ENCODE measurements at regions not wholly inside any gene's neighbourhood (a gene's known extent, or its start where the extent isn't known, plus 50 kb on each side); places are given as distances from the start of the nearest gene placed in this dataset.
"Not testable (repeated sequence)": the region's sequence is repeated elsewhere in the genome, so short reads cannot be mapped to it uniquely, and the experiment has no call there.

- no peak for DNase-seq
Observed at GRCh38 chr6:100220543-100220942, 226.5 kb upstream of the MCHR2 start.

GRCh38 chr6:100217225-100218012, 223.4 kb upstream of the MCHR2 start:
- no peak for DNase-seq

- DNase-seq = no peak
Observed at GRCh38 chr6:100216760-100217159, 222.7 kb upstream of the MCHR2 start.

- DNase-seq = no peak
Observed at GRCh38 chr6:100212131-100212530, 218.1 kb upstream of the MCHR2 start.

- DNase-seq = no peak
Observed at GRCh38 chr6:100210137-100211117, 216.4 kb upstream of the MCHR2 start.

- no peak for DNase-seq
Observed at GRCh38 chr6:100209323-100210136, 215.5 kb upstream of the MCHR2 start.

GRCh38 chr6:100203400-100203799, 209.4 kb upstream of the MCHR2 start:
- DNase-seq = no peak

GRCh38 chr6:100202417-100203194, 208.6 kb upstream of the MCHR2 start:
- DNase-seq = no peak

GRCh38 chr6:100196214-100196982, 202.4 kb upstream of the MCHR2 start:
- not testable (repeated sequence) for DNase-seq

GRCh38 chr6:100195244-100195643, 201.2 kb upstream of the MCHR2 start:
- DNase-seq = not testable (repeated sequence)

- DNase-seq = no peak
Observed at GRCh38 chr6:100194535-100194934, 200.5 kb upstream of the MCHR2 start.

- no peak for DNase-seq
Observed at GRCh38 chr6:100188754-100189153, 194.7 kb upstream of the MCHR2 start.

GRCh38 chr6:100186552-100186951, 192.5 kb upstream of the MCHR2 start:
- no peak for DNase-seq

GRCh38 chr6:100185615-100186014, 191.6 kb upstream of the MCHR2 start:
- DNase-seq = no peak

GRCh38 chr6:100184473-100184872, 190.4 kb upstream of the MCHR2 start:
- DNase-seq = no peak

GRCh38 chr6:100182313-100182712, 188.3 kb upstream of the MCHR2 start:
- DNase-seq = no peak

- no peak for DNase-seq
Observed at GRCh38 chr6:100181309-100181708, 187.3 kb upstream of the MCHR2 start.

GRCh38 chr6:100179576-100179975, 185.6 kb upstream of the MCHR2 start:
- DNase-seq = no peak

GRCh38 chr6:100177956-100178355, 183.9 kb upstream of the MCHR2 start:
- no peak for DNase-seq

GRCh38 chr6:100176951-100177710, 183.1 kb upstream of the MCHR2 start:
- DNase-seq = no peak

Data from NCI-H510A (cell line).